Astrocyte (in vitro differentiated cells and primary cell): ENCODE measurements at regions not wholly inside any gene's neighbourhood (a gene's known extent, or its start where the extent isn't known, plus 50 kb on each side); places are given as distances from the start of the nearest gene placed in this dataset.

Source experiments
- DNase-seq: peaks from one replicate; pipeline ENCODE4 v3.0.0-alpha.2; 2010; ENCODE audit warnings: low read depth
- FAIRE-seq: peaks from 2 replicates; lab custom pipeline; 2011; peaks lifted over from hg19 to GRCh38; lab: Jason Lieb, UNC
- H2AFZ ChIP-seq: 2 replicates; pipeline ENCODE4 v1.6.0; 2012; ENCODE audit warnings: low read depth, low read length, inconsistent platforms
- H3K27ac ChIP-seq: 2 replicates; pipeline ENCODE4 v1.5.1; 2011; ENCODE audit warnings: low read depth, low read length, inconsistent platforms
- H3K27me3 ChIP-seq: 2 replicates; pipeline ENCODE4 v1.6.0; 2011; ENCODE audit warnings: low read length, inconsistent platforms; ENCODE audit not compliant: insufficient read depth
- H3K36me3 ChIP-seq: 2 replicates; pipeline ENCODE4 v1.5.1; 2011; ENCODE audit warnings: low read length, inconsistent platforms; ENCODE audit not compliant: insufficient read depth
- H3K4me1 ChIP-seq: 2 replicates; pipeline ENCODE4 v1.5.1; 2011; ENCODE audit warnings: low read length, inconsistent platforms; ENCODE audit not compliant: insufficient read depth
- H3K4me2 ChIP-seq: 2 replicates; pipeline ENCODE4 v1.6.0; 2012; ENCODE audit warnings: low read length, inconsistent platforms
- H3K4me3 ChIP-seq: 2 replicates; pipeline ENCODE4 v1.5.1; 2011; ENCODE audit warnings: low read depth, mild to moderate bottlenecking, low read length, inconsistent platforms; ENCODE audit not compliant: insufficient read depth
- H3K79me2 ChIP-seq: 2 replicates; pipeline ENCODE4 v1.6.0; 2012; ENCODE audit warnings: mild to moderate bottlenecking, low read length, inconsistent platforms; ENCODE audit not compliant: insufficient read depth
- H3K9ac ChIP-seq: 2 replicates; pipeline ENCODE4 v1.6.0; 2012; ENCODE audit warnings: mild to moderate bottlenecking, low read length, inconsistent platforms
- H3K9me3 ChIP-seq: 2 replicates; pipeline ENCODE4 v1.5.1; 2012; ENCODE audit warnings: low read depth, mild to moderate bottlenecking, low read length, inconsistent platforms; ENCODE audit not compliant: insufficient read depth
- H4K20me1 ChIP-seq: 2 replicates; pipeline ENCODE4 v1.6.0; 2012; ENCODE audit warnings: low read length, inconsistent platforms; ENCODE audit not compliant: insufficient read depth
- H3K27ac Mint-ChIP-seq: one replicate; pipeline ENCODE4 v1.8.0; 2021; ENCODE audit warnings: mild to moderate bottlenecking, mixed read lengths; ENCODE audit not compliant: unreplicated experiment
- H3K27me3 Mint-ChIP-seq: one replicate; pipeline ENCODE4 v1.8.0; 2021; ENCODE audit warnings: low read depth, mixed read lengths; ENCODE audit not compliant: unreplicated experiment
- H3K36me3 Mint-ChIP-seq: one replicate; pipeline ENCODE4 v1.8.0; 2021; ENCODE audit warnings: low read depth, mixed read lengths; ENCODE audit not compliant: unreplicated experiment
- H3K4me1 Mint-ChIP-seq: one replicate; pipeline ENCODE4 v1.8.0; 2021; ENCODE audit warnings: low read depth, mixed read lengths; ENCODE audit not compliant: unreplicated experiment
- H3K4me3 Mint-ChIP-seq: one replicate; pipeline ENCODE4 v1.8.0; 2021; ENCODE audit warnings: mild to moderate bottlenecking, moderate library complexity, mixed read lengths; ENCODE audit not compliant: unreplicated experiment
- H3K9me3 Mint-ChIP-seq: one replicate; pipeline ENCODE4 v1.8.0; 2021; ENCODE audit warnings: mild to moderate bottlenecking, mixed read lengths; ENCODE audit not compliant: unreplicated experiment
- EZH2 ChIP-seq: IDR thresholded peaks from 2 replicates; pipeline ENCODE4 v1.6.1; 2012; ENCODE audit warnings: mild to moderate bottlenecking, low read length, inconsistent platforms; ENCODE audit not compliant: insufficient read depth
- TF ChIP-seq, protein P1 (sequence below): IDR thresholded peaks from 2 replicates; pipeline ENCODE4 v1.5.1; 2011; ENCODE audit warnings: low read depth, mild to moderate bottlenecking, inconsistent platforms, low read length, moderate library complexity; ENCODE audit not compliant: insufficient read depth

DNA sequence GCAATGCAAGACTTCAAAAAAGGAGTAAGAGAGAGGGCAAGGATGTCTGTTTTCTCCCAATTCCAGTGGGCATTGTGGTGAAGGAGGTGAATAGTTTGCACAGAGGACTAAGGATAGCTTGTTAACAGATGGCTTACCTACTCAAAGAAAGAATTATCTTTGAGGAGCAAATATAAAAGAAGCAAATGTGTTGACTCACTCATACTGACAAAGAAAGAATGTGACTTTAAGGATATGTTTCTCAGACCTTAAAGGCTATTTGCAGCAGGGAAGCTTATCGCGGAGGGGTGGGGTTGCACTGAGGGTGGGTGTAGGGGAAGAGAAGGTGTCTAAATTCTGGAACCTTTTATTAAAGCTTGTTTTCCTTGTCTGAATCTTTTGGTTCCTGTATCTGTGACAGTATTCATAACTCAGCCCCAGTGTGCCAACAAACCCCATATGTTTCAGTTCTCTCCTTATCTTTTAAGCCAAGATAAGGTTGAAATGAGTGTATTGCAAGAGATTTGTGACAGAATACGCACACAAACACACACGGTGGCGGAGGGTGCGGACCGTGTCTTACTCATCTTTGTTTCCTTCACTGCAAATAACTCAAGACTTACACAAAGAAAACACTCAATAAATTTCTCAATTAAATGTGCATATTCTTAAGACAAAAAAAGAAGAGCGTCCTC, 146.4 kb upstream of the ARID2 start:
- H3K4me3 Mint-ChIP-seq: no peak overlapping the region

DNA sequence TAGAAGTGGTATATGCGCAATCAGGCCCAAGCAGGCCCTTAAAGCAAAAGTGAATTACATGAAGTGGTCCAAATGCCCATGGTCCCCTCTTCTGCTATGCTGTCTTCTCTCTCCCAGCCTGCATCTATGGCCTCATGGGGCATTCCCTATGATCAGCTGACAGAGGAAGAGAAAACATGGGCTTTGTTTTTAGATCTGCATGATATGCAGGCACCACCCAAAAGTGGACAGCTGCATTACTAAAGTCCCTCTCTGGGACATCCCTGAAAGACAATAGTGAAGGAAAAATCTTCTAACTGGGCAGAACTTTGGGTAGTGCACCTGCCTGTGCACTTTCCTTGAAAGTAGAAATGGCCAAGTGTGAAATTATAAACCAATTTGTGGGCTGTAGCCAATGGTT, 145.2 kb upstream of the ARID2 start:
- Histone ChIP-seq H3K9ac (no peak overlapping the region), H2AFZ (no peak overlapping the region), H3K27ac (no peak overlapping the region), H3K9me3 (no peaks in the 10 kb centered on the region), H3K36me3 (no peaks in the 10 kb centered on the region), H3K4me1 (no peaks in the 10 kb centered on the region), H3K27me3 (peaks cover 3% of the 10 kb centered on the region), H3K4me3 (no peak overlapping the region), H3K79me2 (no peaks in the 10 kb centered on the region), H3K4me2 (no peak overlapping the region), H4K20me1 (no peaks in the 10 kb centered on the region)
- H3K4me3 Mint-ChIP-seq: no peak overlapping the region
- TF ChIP-seq EZH2: no peak
- TF ChIP-seq, protein P1, sequence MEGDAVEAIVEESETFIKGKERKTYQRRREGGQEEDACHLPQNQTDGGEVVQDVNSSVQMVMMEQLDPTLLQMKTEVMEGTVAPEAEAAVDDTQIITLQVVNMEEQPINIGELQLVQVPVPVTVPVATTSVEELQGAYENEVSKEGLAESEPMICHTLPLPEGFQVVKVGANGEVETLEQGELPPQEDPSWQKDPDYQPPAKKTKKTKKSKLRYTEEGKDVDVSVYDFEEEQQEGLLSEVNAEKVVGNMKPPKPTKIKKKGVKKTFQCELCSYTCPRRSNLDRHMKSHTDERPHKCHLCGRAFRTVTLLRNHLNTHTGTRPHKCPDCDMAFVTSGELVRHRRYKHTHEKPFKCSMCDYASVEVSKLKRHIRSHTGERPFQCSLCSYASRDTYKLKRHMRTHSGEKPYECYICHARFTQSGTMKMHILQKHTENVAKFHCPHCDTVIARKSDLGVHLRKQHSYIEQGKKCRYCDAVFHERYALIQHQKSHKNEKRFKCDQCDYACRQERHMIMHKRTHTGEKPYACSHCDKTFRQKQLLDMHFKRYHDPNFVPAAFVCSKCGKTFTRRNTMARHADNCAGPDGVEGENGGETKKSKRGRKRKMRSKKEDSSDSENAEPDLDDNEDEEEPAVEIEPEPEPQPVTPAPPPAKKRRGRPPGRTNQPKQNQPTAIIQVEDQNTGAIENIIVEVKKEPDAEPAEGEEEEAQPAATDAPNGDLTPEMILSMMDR: no peak
- H3K36me3 Mint-ChIP-seq: no peaks in the 10 kb centered on the region
- H3K27me3 Mint-ChIP-seq: no peaks in the 10 kb centered on the region
- peaks cover 1% of the 10 kb centered on the region for H3K9me3 Mint-ChIP-seq
- FAIRE-seq (no peak), DNase-seq (no peak)
- H3K4me1 Mint-ChIP-seq: peaks cover 9% of the 10 kb centered on the region
- no peak overlapping the region for H3K27ac Mint-ChIP-seq

More for the DNA sequence above, 146.4 kb upstream of the ARID2 start:
- H3K4me1 Mint-ChIP-seq: peaks cover 9% of the 10 kb centered on the region
- Histone ChIP-seq H4K20me1 (no peaks in the 10 kb centered on the region), H3K4me1 (no peaks in the 10 kb centered on the region), H3K36me3 (no peaks in the 10 kb centered on the region), H2AFZ (no peak overlapping the region), H3K4me3 (no peak overlapping the region), H3K4me2 (no peak overlapping the region), H3K79me2 (no peaks in the 10 kb centered on the region), H3K9ac (no peak overlapping the region), H3K27me3 (peaks cover 3% of the 10 kb centered on the region), H3K9me3 (no peaks in the 10 kb centered on the region), H3K27ac (no peak overlapping the region)
- H3K9me3 Mint-ChIP-seq: peaks cover 1% of the 10 kb centered on the region
- H3K27me3 Mint-ChIP-seq: no peaks in the 10 kb centered on the region
- TF ChIP-seq, protein P1: no peak
- TF ChIP-seq EZH2: no peak
- no peak overlapping the region for H3K27ac Mint-ChIP-seq
- H3K36me3 Mint-ChIP-seq: no peaks in the 10 kb centered on the region
- FAIRE-seq: no peak
- DNase-seq: peak; percentile 69

DNA sequence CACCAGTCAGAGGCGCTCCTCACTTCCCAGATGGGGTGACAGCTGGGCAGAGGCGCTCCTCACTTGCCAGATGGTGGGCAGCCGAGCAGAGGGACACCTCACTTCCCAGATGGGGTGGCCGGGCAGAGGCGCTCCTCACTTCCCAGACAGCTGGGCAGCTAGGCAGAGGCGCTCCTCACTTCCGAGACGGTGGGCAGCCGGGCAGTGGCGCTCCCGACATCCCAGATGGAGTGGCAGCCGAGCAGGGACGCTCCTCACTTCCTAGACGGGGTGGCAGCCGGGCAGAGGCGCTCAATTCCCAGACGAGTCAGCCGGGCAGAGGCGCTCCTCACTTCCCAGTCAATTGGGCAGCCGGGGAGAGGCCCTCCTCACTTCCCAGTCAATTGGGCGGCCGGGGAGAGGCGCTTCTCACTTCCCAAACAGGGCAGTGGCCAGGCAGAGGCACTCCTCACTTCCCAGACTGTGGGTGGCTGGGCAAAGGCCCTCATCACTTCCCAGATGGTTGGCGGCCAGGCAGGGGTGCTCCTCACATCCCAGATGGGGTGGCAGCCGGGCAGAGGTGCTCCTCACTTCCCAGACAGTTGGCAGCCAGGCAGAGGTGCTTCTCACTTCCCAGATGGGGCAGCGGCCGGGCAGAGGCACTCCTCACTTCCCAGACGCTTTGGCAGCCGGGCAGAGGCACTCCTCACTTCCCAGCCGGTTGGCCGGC, 143.8 kb upstream of the ARID2 start:
- Mint-ChIP-seq H3K27ac (no peak overlapping the region), H3K4me1 (peaks cover 10% of the 10 kb centered on the region), H3K36me3 (no peaks in the 10 kb centered on the region), H3K4me3 (no peak overlapping the region), H3K9me3 (peaks cover 1% of the 10 kb centered on the region), H3K27me3 (no peaks in the 10 kb centered on the region)
- Histone ChIP-seq H2AFZ (no peak overlapping the region), H3K79me2 (no peaks in the 10 kb centered on the region), H3K4me3 (no peak overlapping the region), H3K9me3 (no peaks in the 10 kb centered on the region), H3K9ac (no peak overlapping the region), H4K20me1 (no peaks in the 10 kb centered on the region), H3K4me1 (no peaks in the 10 kb centered on the region), H3K27ac (no peak overlapping the region), H3K36me3 (no peaks in the 10 kb centered on the region), H3K27me3 (peaks cover 2% of the 10 kb centered on the region), H3K4me2 (no peak overlapping the region)
- no peak for FAIRE-seq
- TF ChIP-seq, protein P1: no peak
- no peak for TF ChIP-seq EZH2
- DNase-seq: no peak
